GM23338 (cell line): ENCODE measurements at regions not wholly inside any gene's neighbourhood (a gene's known extent, or its start where the extent isn't known, plus 50 kb on each side); places are given as distances from the start of the nearest gene placed in this dataset.

ENCODE experiments used
- CREB1 ChIP-seq: fragments of 250-450 bp; sonication (Bioruptor Pico); IDR thresholded peaks from 2 replicates; pipeline ENCODE4 v1.5.0; 2020; ENCODE audit warnings: low read depth, mild to moderate bottlenecking, moderate library complexity
- CTCF ChIP-seq, 2 experiments: fragments of 200-600 bp in 1 of 2; sonication (generic) in 1 of 2; conservative IDR thresholded peaks; 2 replicates each; pipeline versions ENCODE4 v1.5.1 to v1.6.1; 2016 to 2017; ENCODE audit warnings: antibody characterized with exemption in 2 of 2, low read depth in 2 of 2, mild to moderate bottlenecking in 2 of 2, moderate library complexity in 1 of 2
- EZH2 ChIP-seq: fragments of 200-600 bp; sonication (generic); IDR thresholded peaks from one replicate; pipeline ENCODE4 v1.8.0; 2017; ENCODE audit warnings: antibody characterized with exemption, mild to moderate bottlenecking, low read depth; ENCODE audit not compliant: unreplicated experiment
- EZH2phosphoT487 ChIP-seq: fragments of 200-600 bp; sonication (generic); IDR thresholded peaks from one replicate; pipeline ENCODE4 v1.8.1; 2018; ENCODE audit warnings: antibody characterized with exemption; ENCODE audit not compliant: unreplicated experiment
- JUNB ChIP-seq: IDR thresholded peaks from one replicate; pipeline ENCODE4 v1.6.1; 2016; ENCODE audit warnings: antibody characterized with exemption; ENCODE audit not compliant: unreplicated experiment
- NANOG ChIP-seq: IDR thresholded peaks from 2 replicates; pipeline ENCODE4 v1.6.1; 2016; ENCODE audit warnings: antibody characterized with exemption, borderline replicate concordance
- POLR2AphosphoS5 ChIP-seq: IDR thresholded peaks from 2 replicates; pipeline ENCODE4 v1.6.1; 2016; ENCODE audit warnings: antibody characterized with exemption, low read depth
- STAT1 ChIP-seq: IDR thresholded peaks from one replicate; pipeline ENCODE4 v1.6.1; 2016; ENCODE audit warnings: antibody characterized with exemption; ENCODE audit not compliant: unreplicated experiment
- ZNF114 ChIP-seq: fragments of 250-450 bp; sonication (Bioruptor Pico); IDR thresholded peaks from 2 replicates; pipeline ENCODE4 v1.5.0; 2020; ENCODE audit warnings: mild to moderate bottlenecking, moderate library complexity
- ZNF331 ChIP-seq: fragments of 250-450 bp; sonication (Bioruptor Pico); IDR thresholded peaks from 2 replicates; pipeline ENCODE4 v1.5.0; 2020; ENCODE audit warnings: low read depth, mild to moderate bottlenecking, moderate library complexity
- TF ChIP-seq, protein P1 (sequence below): IDR thresholded peaks from one replicate; pipeline ENCODE4 v1.6.1; 2018; ENCODE audit warnings: antibody characterized with exemption; ENCODE audit not compliant: unreplicated experiment
- TF ChIP-seq, protein P2 (sequence below): fragments of 250-450 bp; sonication (Bioruptor Pico); IDR thresholded peaks from 2 replicates; pipeline ENCODE4 v1.5.0; 2020; ENCODE audit warnings: mild to moderate bottlenecking, moderate library complexity
- TF ChIP-seq, protein P3 (sequence below): IDR thresholded peaks from 2 replicates; pipeline ENCODE4 v1.6.1; 2016; ENCODE audit warnings: antibody characterized with exemption

- TF ChIP-seq, protein P1, sequence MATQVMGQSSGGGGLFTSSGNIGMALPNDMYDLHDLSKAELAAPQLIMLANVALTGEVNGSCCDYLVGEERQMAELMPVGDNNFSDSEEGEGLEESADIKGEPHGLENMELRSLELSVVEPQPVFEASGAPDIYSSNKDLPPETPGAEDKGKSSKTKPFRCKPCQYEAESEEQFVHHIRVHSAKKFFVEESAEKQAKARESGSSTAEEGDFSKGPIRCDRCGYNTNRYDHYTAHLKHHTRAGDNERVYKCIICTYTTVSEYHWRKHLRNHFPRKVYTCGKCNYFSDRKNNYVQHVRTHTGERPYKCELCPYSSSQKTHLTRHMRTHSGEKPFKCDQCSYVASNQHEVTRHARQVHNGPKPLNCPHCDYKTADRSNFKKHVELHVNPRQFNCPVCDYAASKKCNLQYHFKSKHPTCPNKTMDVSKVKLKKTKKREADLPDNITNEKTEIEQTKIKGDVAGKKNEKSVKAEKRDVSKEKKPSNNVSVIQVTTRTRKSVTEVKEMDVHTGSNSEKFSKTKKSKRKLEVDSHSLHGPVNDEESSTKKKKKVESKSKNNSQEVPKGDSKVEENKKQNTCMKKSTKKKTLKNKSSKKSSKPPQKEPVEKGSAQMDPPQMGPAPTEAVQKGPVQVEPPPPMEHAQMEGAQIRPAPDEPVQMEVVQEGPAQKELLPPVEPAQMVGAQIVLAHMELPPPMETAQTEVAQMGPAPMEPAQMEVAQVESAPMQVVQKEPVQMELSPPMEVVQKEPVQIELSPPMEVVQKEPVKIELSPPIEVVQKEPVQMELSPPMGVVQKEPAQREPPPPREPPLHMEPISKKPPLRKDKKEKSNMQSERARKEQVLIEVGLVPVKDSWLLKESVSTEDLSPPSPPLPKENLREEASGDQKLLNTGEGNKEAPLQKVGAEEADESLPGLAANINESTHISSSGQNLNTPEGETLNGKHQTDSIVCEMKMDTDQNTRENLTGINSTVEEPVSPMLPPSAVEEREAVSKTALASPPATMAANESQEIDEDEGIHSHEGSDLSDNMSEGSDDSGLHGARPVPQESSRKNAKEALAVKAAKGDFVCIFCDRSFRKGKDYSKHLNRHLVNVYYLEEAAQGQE, result no peak
- TF ChIP-seq CTCF (conservative IDR thresholded peaks at IDR 0.05; ENCODE audit: low read depth in 2 of 2) (no peak), EZH2 (no peak), JUNB (no peak), POLR2AphosphoS5 (no peak), EZH2phosphoT487 (no peak), NANOG (no peak), ZNF331 (CRISPR knock-in tag) (no peak), CREB1 (CRISPR knock-in tag) (no peak), ZNF114 (CRISPR knock-in tag) (no peak), STAT1 (no peak)
- TF ChIP-seq, protein P2, sequence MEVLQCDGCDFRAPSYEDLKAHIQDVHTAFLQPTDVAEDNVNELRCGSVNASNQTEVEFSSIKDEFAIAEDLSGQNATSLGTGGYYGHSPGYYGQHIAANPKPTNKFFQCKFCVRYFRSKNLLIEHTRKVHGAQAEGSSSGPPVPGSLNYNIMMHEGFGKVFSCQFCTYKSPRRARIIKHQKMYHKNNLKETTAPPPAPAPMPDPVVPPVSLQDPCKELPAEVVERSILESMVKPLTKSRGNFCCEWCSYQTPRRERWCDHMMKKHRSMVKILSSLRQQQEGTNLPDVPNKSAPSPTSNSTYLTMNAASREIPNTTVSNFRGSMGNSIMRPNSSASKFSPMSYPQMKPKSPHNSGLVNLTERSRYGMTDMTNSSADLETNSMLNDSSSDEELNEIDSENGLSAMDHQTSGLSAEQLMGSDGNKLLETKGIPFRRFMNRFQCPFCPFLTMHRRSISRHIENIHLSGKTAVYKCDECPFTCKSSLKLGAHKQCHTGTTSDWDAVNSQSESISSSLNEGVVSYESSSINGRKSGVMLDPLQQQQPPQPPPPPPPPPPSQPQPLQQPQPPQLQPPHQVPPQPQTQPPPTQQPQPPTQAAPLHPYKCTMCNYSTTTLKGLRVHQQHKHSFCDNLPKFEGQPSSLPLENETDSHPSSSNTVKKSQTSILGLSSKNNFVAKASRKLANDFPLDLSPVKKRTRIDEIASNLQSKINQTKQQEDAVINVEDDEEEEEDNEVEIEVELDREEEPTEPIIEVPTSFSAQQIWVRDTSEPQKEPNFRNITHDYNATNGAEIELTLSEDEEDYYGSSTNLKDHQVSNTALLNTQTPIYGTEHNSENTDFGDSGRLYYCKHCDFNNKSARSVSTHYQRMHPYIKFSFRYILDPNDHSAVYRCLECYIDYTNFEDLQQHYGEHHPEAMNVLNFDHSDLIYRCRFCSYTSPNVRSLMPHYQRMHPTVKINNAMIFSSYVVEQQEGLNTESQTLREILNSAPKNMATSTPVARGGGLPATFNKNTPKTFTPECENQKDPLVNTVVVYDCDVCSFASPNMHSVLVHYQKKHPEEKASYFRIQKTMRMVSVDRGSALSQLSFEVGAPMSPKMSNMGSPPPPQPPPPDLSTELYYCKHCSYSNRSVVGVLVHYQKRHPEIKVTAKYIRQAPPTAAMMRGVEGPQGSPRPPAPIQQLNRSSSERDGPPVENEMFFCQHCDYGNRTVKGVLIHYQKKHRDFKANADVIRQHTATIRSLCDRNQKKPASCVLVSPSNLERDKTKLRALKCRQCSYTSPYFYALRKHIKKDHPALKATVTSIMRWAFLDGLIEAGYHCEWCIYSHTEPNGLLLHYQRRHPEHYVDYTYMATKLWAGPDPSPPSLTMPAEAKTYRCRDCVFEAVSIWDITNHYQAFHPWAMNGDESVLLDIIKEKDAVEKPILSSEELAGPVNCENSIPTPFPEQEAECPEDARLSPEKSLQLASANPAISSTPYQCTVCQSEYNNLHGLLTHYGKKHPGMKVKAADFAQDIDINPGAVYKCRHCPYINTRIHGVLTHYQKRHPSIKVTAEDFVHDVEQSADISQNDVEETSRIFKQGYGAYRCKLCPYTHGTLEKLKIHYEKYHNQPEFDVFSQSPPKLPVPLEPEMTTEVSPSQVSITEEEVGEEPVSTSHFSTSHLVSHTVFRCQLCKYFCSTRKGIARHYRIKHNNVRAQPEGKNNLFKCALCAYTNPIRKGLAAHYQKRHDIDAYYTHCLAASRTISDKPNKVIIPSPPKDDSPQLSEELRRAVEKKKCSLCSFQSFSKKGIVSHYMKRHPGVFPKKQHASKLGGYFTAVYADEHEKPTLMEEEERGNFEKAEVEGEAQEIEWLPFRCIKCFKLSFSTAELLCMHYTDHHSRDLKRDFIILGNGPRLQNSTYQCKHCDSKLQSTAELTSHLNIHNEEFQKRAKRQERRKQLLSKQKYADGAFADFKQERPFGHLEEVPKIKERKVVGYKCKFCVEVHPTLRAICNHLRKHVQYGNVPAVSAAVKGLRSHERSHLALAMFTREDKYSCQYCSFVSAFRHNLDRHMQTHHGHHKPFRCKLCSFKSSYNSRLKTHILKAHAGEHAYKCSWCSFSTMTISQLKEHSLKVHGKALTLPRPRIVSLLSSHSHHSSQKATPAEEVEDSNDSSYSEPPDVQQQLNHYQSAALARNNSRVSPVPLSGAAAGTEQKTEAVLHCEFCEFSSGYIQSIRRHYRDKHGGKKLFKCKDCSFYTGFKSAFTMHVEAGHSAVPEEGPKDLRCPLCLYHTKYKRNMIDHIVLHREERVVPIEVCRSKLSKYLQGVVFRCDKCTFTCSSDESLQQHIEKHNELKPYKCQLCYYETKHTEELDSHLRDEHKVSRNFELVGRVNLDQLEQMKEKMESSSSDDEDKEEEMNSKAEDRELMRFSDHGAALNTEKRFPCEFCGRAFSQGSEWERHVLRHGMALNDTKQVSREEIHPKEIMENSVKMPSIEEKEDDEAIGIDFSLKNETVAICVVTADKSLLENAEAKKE (CRISPR knock-in tag), result no peak
- TF ChIP-seq, protein P3, sequence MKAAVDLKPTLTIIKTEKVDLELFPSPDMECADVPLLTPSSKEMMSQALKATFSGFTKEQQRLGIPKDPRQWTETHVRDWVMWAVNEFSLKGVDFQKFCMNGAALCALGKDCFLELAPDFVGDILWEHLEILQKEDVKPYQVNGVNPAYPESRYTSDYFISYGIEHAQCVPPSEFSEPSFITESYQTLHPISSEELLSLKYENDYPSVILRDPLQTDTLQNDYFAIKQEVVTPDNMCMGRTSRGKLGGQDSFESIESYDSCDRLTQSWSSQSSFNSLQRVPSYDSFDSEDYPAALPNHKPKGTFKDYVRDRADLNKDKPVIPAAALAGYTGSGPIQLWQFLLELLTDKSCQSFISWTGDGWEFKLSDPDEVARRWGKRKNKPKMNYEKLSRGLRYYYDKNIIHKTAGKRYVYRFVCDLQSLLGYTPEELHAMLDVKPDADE, result no peak
These were observed 441.4 kb downstream of the PCDH20 start for GRCh38 chr13:60974296-60974695.
